Skeletal muscle satellite cell (primary cell): ENCODE measurements at regions not wholly inside any gene's neighbourhood (a gene's known extent, or its start where the extent isn't known, plus 50 kb on each side); places are given as distances from the start of the nearest gene placed in this dataset.

Experiments used
- H3K27me3 ChIP-seq: 2 replicates; pipeline ENCODE4 v1.7.0; 2013; ENCODE audit warnings: low read length; ENCODE audit not compliant: control insufficient read depth, insufficient read depth
- H3K36me3 ChIP-seq: 2 replicates; pipeline ENCODE4 v1.7.0; 2013; ENCODE audit warnings: mild to moderate bottlenecking, control low read depth, low read length; ENCODE audit not compliant: insufficient read depth
- H3K4me1 ChIP-seq: 2 replicates; pipeline ENCODE4 v1.7.0; 2013; ENCODE audit warnings: low read length; ENCODE audit not compliant: control insufficient read depth, insufficient read depth
- H3K4me2 ChIP-seq: 2 replicates; pipeline ENCODE4 v1.7.0; 2013; ENCODE audit warnings: mild to moderate bottlenecking, low read length
- H3K4me3 ChIP-seq: 2 replicates; pipeline ENCODE4 v1.7.0; 2013; ENCODE audit warnings: low read length
- H3K9ac ChIP-seq: 2 replicates; pipeline ENCODE4 v1.7.0; 2013; ENCODE audit warnings: mild to moderate bottlenecking, low read depth, low read length, moderate library complexity
- H3K9me3 ChIP-seq: replicated peaks from 2 replicates; pipeline ENCODE4 v1.7.0; 2013; ENCODE audit warnings: mild to moderate bottlenecking, control low read depth, low read length

GRCh38 chr14:86639146-86639545 lies 1109.2 kb downstream of the FLRT2 start:
- no peaks in the 10 kb centered on the region for H3K4me1 ChIP-seq
- no peak overlapping the region for H3K4me3 ChIP-seq

GRCh38 chr14:86627080-86627479 lies 1097.1 kb downstream of the FLRT2 start:
- H3K4me3 ChIP-seq: no peak overlapping the region
- no peak overlapping the region for H3K9ac ChIP-seq
- H3K9me3 ChIP-seq: peaks cover 3% of the 10 kb centered on the region
- no peaks in the 10 kb centered on the region for H3K27me3 ChIP-seq
- H3K4me2 ChIP-seq: no peak overlapping the region
- no peaks in the 10 kb centered on the region for H3K36me3 ChIP-seq
- H3K4me1 ChIP-seq: no peaks in the 10 kb centered on the region

More at GRCh38 chr14:86639146-86639545, 1109.2 kb downstream of the FLRT2 start:
- Histone ChIP-seq H3K27me3 (no peaks in the 10 kb centered on the region), H3K36me3 (no peaks in the 10 kb centered on the region), H3K9me3 (no peaks in the 10 kb centered on the region), H3K4me2 (no peak overlapping the region), H3K9ac (no peak overlapping the region)

DNA sequence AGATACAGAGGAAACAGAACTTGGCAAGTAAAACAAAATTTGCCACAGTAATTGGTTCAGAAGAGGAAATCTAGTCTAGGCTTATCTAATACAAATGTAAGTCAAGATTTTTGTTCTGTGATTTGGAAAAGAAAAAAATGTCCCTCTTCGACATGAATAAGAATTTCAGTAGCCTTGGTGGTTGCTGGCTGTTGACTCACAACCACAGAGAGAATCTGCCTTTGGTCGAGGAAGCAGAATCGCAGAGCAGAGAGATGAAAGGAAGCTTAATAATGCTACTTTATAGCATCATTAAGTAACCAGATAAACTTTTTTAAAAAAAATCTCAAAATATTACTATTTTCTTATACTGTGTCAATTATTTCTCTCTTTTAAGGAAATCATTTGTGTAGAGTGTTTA lies 1096.6 kb downstream of the FLRT2 start:
- H3K9ac ChIP-seq: no peak overlapping the region
- no peaks in the 10 kb centered on the region for H3K36me3 ChIP-seq
- H3K4me2 ChIP-seq: no peak overlapping the region
- H3K4me3 ChIP-seq: no peak overlapping the region
- no peaks in the 10 kb centered on the region for H3K27me3 ChIP-seq
- H3K4me1 ChIP-seq: no peaks in the 10 kb centered on the region
- H3K9me3 ChIP-seq: peaks cover 3% of the 10 kb centered on the region

GRCh38 chr14:86625637-86626036 lies 1095.7 kb downstream of the FLRT2 start:
- no peak overlapping the region for H3K4me2 ChIP-seq
- no peak overlapping the region for H3K4me3 ChIP-seq
- H3K4me1 ChIP-seq: no peaks in the 10 kb centered on the region
- H3K9me3 ChIP-seq: peaks cover 3% of the 10 kb centered on the region
- H3K9ac ChIP-seq: no peak overlapping the region
- no peaks in the 10 kb centered on the region for H3K36me3 ChIP-seq
- H3K27me3 ChIP-seq: no peaks in the 10 kb centered on the region

GRCh38 chr14:86619726-86620125 lies 1089.8 kb downstream of the FLRT2 start:
- H3K36me3 ChIP-seq: no peaks in the 10 kb centered on the region
- no peak overlapping the region for H3K4me3 ChIP-seq
- no peaks in the 10 kb centered on the region for H3K9me3 ChIP-seq
- no peak overlapping the region for H3K4me2 ChIP-seq
- H3K27me3 ChIP-seq: no peaks in the 10 kb centered on the region
- H3K9ac ChIP-seq: no peak overlapping the region
- no peaks in the 10 kb centered on the region for H3K4me1 ChIP-seq

DNA sequence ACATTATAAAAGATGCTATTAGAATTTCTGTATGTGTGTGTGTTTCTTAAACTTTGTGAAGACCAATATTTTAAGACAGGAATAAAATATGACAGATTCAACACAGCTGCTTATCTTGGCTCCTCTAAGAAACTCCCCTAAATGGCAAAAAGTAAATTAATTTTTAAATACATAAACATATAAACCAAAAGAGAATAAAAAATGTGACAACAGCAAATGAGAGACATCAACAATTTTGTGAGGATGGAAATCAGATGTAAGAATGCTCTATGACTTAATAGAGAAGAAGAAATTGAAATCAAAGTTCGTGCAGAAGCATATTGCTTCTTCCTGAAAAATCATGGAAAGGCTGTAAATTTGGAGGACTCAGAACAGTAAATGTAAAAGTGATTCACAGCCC lies 1083.8 kb downstream of the FLRT2 start:
- Histone ChIP-seq H3K4me1 (no peaks in the 10 kb centered on the region), H3K9me3 (no peaks in the 10 kb centered on the region), H3K4me2 (no peak overlapping the region), H3K36me3 (no peaks in the 10 kb centered on the region), H3K4me3 (no peak overlapping the region), H3K27me3 (no peaks in the 10 kb centered on the region), H3K9ac (no peak overlapping the region)

GRCh38 chr14:86613126-86613525 lies 1083.2 kb downstream of the FLRT2 start:
- Histone ChIP-seq H3K4me2 (no peak overlapping the region), H3K9ac (no peak overlapping the region), H3K27me3 (no peaks in the 10 kb centered on the region), H3K9me3 (no peaks in the 10 kb centered on the region), H3K4me1 (no peaks in the 10 kb centered on the region), H3K36me3 (no peaks in the 10 kb centered on the region), H3K4me3 (no peak overlapping the region)

- Histone ChIP-seq H3K27me3 (no peaks in the 10 kb centered on the region), H3K4me3 (no peak overlapping the region), H3K4me1 (no peaks in the 10 kb centered on the region), H3K36me3 (no peaks in the 10 kb centered on the region), H3K4me2 (no peak overlapping the region), H3K9ac (no peak overlapping the region), H3K9me3 (peaks cover 5% of the 10 kb centered on the region)
Measured at GRCh38 chr14:86604561-86604960, 1074.6 kb downstream of the FLRT2 start.

GRCh38 chr14:86602263-86602662 lies 1072.3 kb downstream of the FLRT2 start:
- Histone ChIP-seq H3K4me2 (no peak overlapping the region), H3K4me3 (no peak overlapping the region), H3K4me1 (no peaks in the 10 kb centered on the region), H3K36me3 (no peaks in the 10 kb centered on the region), H3K9ac (no peak overlapping the region), H3K27me3 (no peaks in the 10 kb centered on the region), H3K9me3 (peaks cover 5% of the 10 kb centered on the region)

- Histone ChIP-seq H3K4me1 (no peaks in the 10 kb centered on the region), H3K36me3 (no peaks in the 10 kb centered on the region), H3K27me3 (no peaks in the 10 kb centered on the region), H3K4me2 (no peak overlapping the region), H3K9me3 (peaks cover 7% of the 10 kb centered on the region), H3K9ac (no peak overlapping the region), H3K4me3 (no peak overlapping the region)
Measured at GRCh38 chr14:86601813-86602212, 1071.9 kb downstream of the FLRT2 start.

DNA sequence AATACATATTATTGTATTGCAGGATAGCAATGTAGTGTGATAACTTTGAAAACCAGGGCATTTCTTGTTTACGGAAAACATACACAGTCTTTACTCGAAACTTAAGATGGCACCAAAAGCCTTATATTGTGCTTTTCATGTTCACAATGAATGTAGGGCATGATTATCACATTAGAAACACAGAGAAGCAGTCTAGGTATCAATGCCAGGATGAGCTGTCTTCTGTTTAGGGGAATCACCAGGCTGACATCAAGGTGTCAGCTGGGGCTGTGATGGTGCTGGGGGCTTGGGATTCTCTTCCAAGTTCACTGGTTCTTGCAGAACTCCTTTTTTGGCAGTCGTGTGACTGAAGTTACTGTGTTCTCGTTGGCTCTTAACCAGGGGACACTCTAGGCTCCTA lies 1067.3 kb downstream of the FLRT2 start:
- Histone ChIP-seq H3K4me2 (no peak overlapping the region), H3K9me3 (peaks cover 4% of the 10 kb centered on the region), H3K9ac (no peak overlapping the region), H3K4me1 (no peaks in the 10 kb centered on the region), H3K27me3 (no peaks in the 10 kb centered on the region), H3K36me3 (no peaks in the 10 kb centered on the region), H3K4me3 (no peak overlapping the region)

DNA sequence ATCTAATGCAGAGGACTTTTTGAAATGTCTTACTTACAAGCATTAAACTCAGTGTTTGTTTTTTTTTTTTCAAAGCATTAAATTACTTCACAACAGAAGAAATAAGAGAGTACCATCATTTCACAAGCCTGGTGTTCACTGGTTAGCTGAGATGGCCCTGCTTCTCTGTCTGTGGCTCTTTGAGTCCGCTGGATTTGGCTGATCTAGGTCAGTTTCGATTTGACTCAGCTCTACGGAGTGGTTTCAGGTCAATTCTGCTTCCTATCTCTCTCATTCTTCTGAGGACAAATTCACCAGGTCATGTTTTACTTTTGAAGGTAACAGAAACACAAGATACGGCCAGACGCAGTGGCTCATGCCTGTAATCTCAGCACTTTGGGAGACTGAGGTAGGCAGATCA lies 1066.1 kb downstream of the FLRT2 start:
- Histone ChIP-seq H3K4me3 (no peak overlapping the region), H3K36me3 (no peaks in the 10 kb centered on the region), H3K9ac (no peak overlapping the region), H3K4me2 (no peak overlapping the region), H3K4me1 (no peaks in the 10 kb centered on the region), H3K27me3 (no peaks in the 10 kb centered on the region), H3K9me3 (peaks cover 4% of the 10 kb centered on the region)
